SK-N-SH treated with all-trans-retinoic acid at 6 μM for 48 hours (cell line): ENCODE measurements at regions not wholly inside any gene's neighbourhood (a gene's known extent, or its start where the extent isn't known, plus 50 kb on each side); places are given as distances from the start of the nearest gene placed in this dataset.

Experiments
- ATAC-seq: fragments of 200-7000 bp; cut with Tn5 transposase; 3 replicates; pipeline ENCODE4 v1.9.1; 2020; ENCODE audit warnings: mild to moderate bottlenecking, moderate library complexity
- ARNTL ChIP-seq: fragments of 450-650 bp; formaldehyde crosslinking; IDR thresholded peaks from 2 replicates; pipeline ENCODE4 v1.5.0; 2020; ENCODE audit warnings: low read depth, mild to moderate bottlenecking, moderate library complexity, borderline replicate concordance
- BACH2 ChIP-seq: fragments of 250-450 bp; sonication (Bioruptor Pico); IDR thresholded peaks from 2 replicates; pipeline ENCODE4 v1.9.0; 2021; ENCODE audit warnings: mild to moderate bottlenecking, borderline replicate concordance
- CSDC2 ChIP-seq: fragments of 250-450 bp; sonication (Bioruptor Pico); IDR thresholded peaks from 2 replicates; pipeline ENCODE4 v1.5.0; 2020; ENCODE audit warnings: mild to moderate bottlenecking, moderate library complexity
- GLIS3 ChIP-seq: fragments of 250-450 bp; sonication (Bioruptor Pico); IDR thresholded peaks from 2 replicates; pipeline ENCODE4 v1.5.0; 2020; ENCODE audit warnings: mild to moderate bottlenecking, moderate library complexity
- ISL1 ChIP-seq: fragments of 250-450 bp; sonication (Bioruptor Pico); IDR thresholded peaks from 2 replicates; pipeline ENCODE4 v2.1.2; 2022; ENCODE audit warnings: mild to moderate bottlenecking, moderate library complexity
- PPARA ChIP-seq: fragments of 250-450 bp; sonication (Bioruptor Pico); IDR thresholded peaks from 2 replicates; pipeline ENCODE4 v1.5.0; 2020; ENCODE audit warnings: mild to moderate bottlenecking, borderline replicate concordance
- RARB ChIP-seq: fragments of 250-450 bp; sonication (Bioruptor Pico); IDR thresholded peaks from 2 replicates; pipeline ENCODE4 v1.8.0; 2021; ENCODE audit warnings: mild to moderate bottlenecking, moderate library complexity
- SNAI2 ChIP-seq: fragments of 250-450 bp; sonication (Bioruptor Pico); IDR thresholded peaks from 2 replicates; pipeline ENCODE4 v1.5.0; 2020; ENCODE audit warnings: mild to moderate bottlenecking, moderate library complexity
- TCF4 ChIP-seq: fragments of 250-450 bp; sonication (Bioruptor Pico); IDR thresholded peaks from 2 replicates; pipeline ENCODE4 v1.8.0; 2021; ENCODE audit warnings: mild to moderate bottlenecking, moderate library complexity, borderline replicate concordance
- TOX ChIP-seq: fragments of 250-450 bp; sonication (Bioruptor Pico); IDR thresholded peaks from 2 replicates; pipeline ENCODE4 v1.8.0; 2021; ENCODE audit warnings: mild to moderate bottlenecking, moderate library complexity, borderline replicate concordance
- ZC3H10 ChIP-seq: fragments of 250-450 bp; sonication (Bioruptor Pico); IDR thresholded peaks from 2 replicates; pipeline ENCODE4 v1.5.1; 2021; ENCODE audit warnings: mild to moderate bottlenecking, moderate library complexity
- ZFP3 ChIP-seq: fragments of 250-450 bp; sonication (Bioruptor Pico); IDR thresholded peaks from 2 replicates; pipeline ENCODE4 v1.5.0; 2020; ENCODE audit warnings: mild to moderate bottlenecking, moderate library complexity
- ZFP30 ChIP-seq: fragments of 450-650 bp; formaldehyde crosslinking; IDR thresholded peaks from 2 replicates; pipeline ENCODE4 v1.5.0; 2022; ENCODE audit warnings: mild to moderate bottlenecking, moderate library complexity
- ZNF565 ChIP-seq: fragments of 450-650 bp; formaldehyde crosslinking; conservative IDR thresholded peaks from 2 replicates; pipeline ENCODE4 v1.5.0; 2020; ENCODE audit warnings: low read depth, mild to moderate bottlenecking, moderate library complexity
- ZNF70 ChIP-seq: fragments of 450-650 bp; formaldehyde crosslinking; IDR thresholded peaks from 2 replicates; pipeline ENCODE4 v1.5.0; 2020; ENCODE audit warnings: mild to moderate bottlenecking, moderate library complexity
- ZNF8 ChIP-seq: fragments of 450-650 bp; formaldehyde crosslinking; IDR thresholded peaks from 2 replicates; pipeline ENCODE4 v1.5.0; 2020; ENCODE audit warnings: mild to moderate bottlenecking, moderate library complexity
- TF ChIP-seq, protein P1 (sequence below): fragments of 250-450 bp; sonication (Bioruptor Pico); IDR thresholded peaks from 2 replicates; pipeline ENCODE4 v1.8.0; 2020; ENCODE audit warnings: mild to moderate bottlenecking, moderate library complexity, borderline replicate concordance
- TF ChIP-seq, protein P2 (sequence below): fragments of 250-450 bp; sonication (Bioruptor Pico); IDR thresholded peaks from 2 replicates; pipeline ENCODE4 v1.8.0; 2021; ENCODE audit warnings: low read depth, mild to moderate bottlenecking, moderate library complexity, borderline replicate concordance
- TF ChIP-seq, protein P3 (sequence below): fragments of 250-450 bp; sonication (Bioruptor Pico); IDR thresholded peaks from 2 replicates; pipeline ENCODE4 v1.5.1; 2020; ENCODE audit warnings: low read depth, mild to moderate bottlenecking, moderate library complexity
- TF ChIP-seq, protein P4 (sequence below): fragments of 250-450 bp; sonication (Bioruptor Pico); IDR thresholded peaks from 2 replicates; pipeline ENCODE4 v1.5.1; 2021; ENCODE audit warnings: mild to moderate bottlenecking, moderate library complexity

DNA sequence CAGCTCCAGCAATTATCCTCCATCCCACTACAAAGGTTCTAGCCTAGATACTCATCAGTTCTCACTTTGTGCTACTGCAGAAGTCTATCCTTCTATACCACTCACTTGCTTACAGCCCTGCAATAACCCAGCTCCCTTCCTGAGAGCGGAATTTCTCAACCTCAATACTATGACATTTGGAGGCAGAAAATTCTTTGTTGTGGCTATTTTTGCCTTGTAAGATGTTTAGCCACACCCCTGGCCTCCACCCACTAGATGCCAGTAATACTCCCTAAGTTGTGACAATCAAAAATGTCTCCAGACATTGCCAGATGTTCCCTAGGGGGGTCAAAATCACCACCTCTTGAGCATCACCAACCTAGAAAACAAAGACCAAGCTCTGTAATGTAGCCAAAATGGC is 149.5 kb downstream of the QDPR start:
- no peak for TF ChIP-seq ZNF565
- no peak for TF ChIP-seq RARB (CRISPR knock-in tag)
- TF ChIP-seq ARNTL (CRISPR knock-in tag), result no peak
- TF ChIP-seq, protein P1, sequence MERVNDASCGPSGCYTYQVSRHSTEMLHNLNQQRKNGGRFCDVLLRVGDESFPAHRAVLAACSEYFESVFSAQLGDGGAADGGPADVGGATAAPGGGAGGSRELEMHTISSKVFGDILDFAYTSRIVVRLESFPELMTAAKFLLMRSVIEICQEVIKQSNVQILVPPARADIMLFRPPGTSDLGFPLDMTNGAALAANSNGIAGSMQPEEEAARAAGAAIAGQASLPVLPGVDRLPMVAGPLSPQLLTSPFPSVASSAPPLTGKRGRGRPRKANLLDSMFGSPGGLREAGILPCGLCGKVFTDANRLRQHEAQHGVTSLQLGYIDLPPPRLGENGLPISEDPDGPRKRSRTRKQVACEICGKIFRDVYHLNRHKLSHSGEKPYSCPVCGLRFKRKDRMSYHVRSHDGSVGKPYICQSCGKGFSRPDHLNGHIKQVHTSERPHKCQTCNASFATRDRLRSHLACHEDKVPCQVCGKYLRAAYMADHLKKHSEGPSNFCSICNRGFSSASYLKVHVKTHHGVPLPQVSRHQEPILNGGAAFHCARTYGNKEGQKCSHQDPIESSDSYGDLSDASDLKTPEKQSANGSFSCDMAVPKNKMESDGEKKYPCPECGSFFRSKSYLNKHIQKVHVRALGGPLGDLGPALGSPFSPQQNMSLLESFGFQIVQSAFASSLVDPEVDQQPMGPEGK (CRISPR knock-in tag), result no peak
- no peak for TF ChIP-seq SNAI2 (CRISPR knock-in tag)
- no peak for TF ChIP-seq CSDC2 (CRISPR knock-in tag)
- TF ChIP-seq BACH2 (CRISPR knock-in tag), result no peak
- no peak for TF ChIP-seq ZNF70 (CRISPR knock-in tag)
- TF ChIP-seq ZFP30 (CRISPR knock-in tag), result no peak
- TF ChIP-seq ZC3H10, result no peak
- no peak for TF ChIP-seq PPARA (CRISPR knock-in tag)
- TF ChIP-seq, protein P2, sequence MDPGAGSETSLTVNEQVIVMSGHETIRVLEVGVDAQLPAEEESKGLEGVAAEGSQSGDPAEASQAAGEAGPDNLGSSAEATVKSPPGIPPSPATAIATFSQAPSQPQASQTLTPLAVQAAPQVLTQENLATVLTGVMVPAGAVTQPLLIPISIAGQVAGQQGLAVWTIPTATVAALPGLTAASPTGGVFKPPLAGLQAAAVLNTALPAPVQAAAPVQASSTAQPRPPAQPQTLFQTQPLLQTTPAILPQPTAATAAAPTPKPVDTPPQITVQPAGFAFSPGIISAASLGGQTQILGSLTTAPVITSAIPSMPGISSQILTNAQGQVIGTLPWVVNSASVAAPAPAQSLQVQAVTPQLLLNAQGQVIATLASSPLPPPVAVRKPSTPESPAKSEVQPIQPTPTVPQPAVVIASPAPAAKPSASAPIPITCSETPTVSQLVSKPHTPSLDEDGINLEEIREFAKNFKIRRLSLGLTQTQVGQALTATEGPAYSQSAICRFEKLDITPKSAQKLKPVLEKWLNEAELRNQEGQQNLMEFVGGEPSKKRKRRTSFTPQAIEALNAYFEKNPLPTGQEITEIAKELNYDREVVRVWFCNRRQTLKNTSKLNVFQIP (CRISPR knock-in tag), result no peak

DNA sequence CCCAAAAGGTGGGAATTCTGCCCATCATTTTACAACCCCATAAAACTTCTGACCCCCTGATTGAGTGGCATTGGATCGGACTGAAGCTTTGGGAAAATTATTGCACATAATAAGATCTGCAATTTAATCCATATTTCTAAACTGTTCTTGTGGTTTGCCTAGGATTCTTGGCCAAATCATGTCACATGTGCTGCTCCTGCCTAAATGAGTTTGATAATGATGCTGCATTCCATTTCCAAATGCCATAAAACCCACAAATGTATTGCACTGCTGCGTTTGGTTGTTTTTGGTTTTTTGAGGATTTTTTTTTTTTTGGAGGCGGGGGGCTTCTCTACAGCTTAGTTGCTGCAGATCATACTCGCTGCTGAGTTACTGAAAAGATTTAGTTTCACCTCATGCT is 153.6 kb downstream of the QDPR start:
- TF ChIP-seq TCF4 (CRISPR knock-in tag) (no peak), TOX (CRISPR knock-in tag) (no peak), ARNTL (CRISPR knock-in tag) (no peak)
- no peak for ATAC-seq

More for the DNA sequence above, 149.5 kb downstream of the QDPR start:
- ATAC-seq, result no peak

DNA sequence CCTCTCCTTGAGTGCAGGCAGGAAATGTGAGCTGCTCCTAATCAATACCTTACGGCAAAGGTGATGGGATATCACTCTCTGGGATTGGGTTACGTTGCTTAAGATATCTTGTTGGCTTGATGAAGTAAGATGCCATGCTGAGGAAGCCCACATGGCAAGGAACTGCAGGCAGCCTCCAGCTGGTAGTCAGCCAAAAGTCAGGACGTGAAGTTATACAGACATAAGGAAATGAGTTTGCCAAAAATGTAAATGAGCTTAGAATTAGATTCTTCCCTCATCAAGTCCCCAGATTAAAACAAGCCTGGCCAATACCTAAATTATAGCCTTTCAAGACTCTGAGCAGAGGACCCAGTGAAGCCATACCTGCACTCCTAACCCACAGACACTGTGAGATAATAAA is 155.0 kb downstream of the QDPR start:
- TF ChIP-seq ZFP30 (CRISPR knock-in tag) (no peak), ARNTL (CRISPR knock-in tag) (no peak), RARB (CRISPR knock-in tag) (no peak), GLIS3 (CRISPR knock-in tag) (no peak), ZFP3 (no peak), SNAI2 (CRISPR knock-in tag) (no peak), CSDC2 (CRISPR knock-in tag) (no peak), ZC3H10 (no peak), PPARA (CRISPR knock-in tag) (no peak)
- TF ChIP-seq, protein P2 (CRISPR knock-in tag), result no peak
- TF ChIP-seq, protein P3, sequence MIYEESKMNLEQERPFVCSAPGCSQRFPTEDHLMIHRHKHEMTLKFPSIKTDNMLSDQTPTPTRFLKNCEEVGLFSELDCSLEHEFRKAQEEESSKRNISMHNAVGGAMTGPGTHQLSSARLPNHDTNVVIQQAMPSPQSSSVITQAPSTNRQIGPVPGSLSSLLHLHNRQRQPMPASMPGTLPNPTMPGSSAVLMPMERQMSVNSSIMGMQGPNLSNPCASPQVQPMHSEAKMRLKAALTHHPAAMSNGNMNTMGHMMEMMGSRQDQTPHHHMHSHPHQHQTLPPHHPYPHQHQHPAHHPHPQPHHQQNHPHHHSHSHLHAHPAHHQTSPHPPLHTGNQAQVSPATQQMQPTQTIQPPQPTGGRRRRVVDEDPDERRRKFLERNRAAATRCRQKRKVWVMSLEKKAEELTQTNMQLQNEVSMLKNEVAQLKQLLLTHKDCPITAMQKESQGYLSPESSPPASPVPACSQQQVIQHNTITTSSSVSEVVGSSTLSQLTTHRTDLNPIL (CRISPR knock-in tag), result no peak
- peak; percentile 49; the same call in 2 of the 3 replicates for ATAC-seq

DNA sequence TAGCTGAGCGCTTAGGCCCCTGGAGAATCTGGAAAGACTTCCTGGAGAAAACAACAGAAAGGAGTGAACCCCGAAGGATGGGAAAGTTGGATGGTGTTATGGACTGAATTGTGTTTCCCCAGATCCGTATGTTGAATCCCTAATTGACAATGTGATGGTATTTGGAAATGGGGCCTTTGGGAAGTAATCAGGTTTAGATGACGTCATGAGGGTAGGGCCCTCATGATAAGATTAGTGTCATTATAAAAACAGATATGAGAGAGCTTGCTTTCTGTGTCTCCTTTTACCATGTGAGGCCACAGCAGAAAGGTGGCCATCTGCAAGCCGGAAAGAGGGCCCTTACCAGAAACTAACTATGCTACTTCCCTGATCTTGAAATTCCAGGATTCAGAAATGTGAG is 159.5 kb downstream of the QDPR start:
- ATAC-seq, result no peak
- TF ChIP-seq, protein P4, sequence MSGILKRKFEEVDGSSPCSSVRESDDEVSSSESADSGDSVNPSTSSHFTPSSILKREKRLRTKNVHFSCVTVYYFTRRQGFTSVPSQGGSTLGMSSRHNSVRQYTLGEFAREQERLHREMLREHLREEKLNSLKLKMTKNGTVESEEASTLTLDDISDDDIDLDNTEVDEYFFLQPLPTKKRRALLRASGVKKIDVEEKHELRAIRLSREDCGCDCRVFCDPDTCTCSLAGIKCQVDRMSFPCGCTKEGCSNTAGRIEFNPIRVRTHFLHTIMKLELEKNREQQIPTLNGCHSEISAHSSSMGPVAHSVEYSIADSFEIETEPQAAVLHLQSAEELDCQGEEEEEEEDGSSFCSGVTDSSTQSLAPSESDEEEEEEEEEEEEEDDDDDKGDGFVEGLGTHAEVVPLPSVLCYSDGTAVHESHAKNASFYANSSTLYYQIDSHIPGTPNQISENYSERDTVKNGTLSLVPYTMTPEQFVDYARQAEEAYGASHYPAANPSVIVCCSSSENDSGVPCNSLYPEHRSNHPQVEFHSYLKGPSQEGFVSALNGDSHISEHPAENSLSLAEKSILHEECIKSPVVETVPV (CRISPR knock-in tag), result no peak
- no peak for TF ChIP-seq ISL1 (CRISPR knock-in tag)
- TF ChIP-seq PPARA (CRISPR knock-in tag), result no peak
- TF ChIP-seq, protein P2 (CRISPR knock-in tag), result no peak
- TF ChIP-seq, protein P1 (CRISPR knock-in tag), result no peak
- no peak for TF ChIP-seq ZNF8 (CRISPR knock-in tag)
- no peak for TF ChIP-seq ZNF70 (CRISPR knock-in tag)
- TF ChIP-seq BACH2 (CRISPR knock-in tag), result no peak
- TF ChIP-seq ZNF565, result no peak
- TF ChIP-seq CSDC2 (CRISPR knock-in tag), result no peak
- TF ChIP-seq ZFP3, result no peak
- TF ChIP-seq, all 23 proteins: peak for 0
